Heart right ventricle (tissue), 16 donors: ENCODE measurements at regions not wholly inside any gene's neighbourhood (a gene's known extent, or its start where the extent isn't known, plus 50 kb on each side); places are given as distances from the start of the nearest gene placed in this dataset.

ENCODE experiments used
- ATAC-seq, 8 donors: fragments of 200-7000 bp; cut with Tn5 transposase; one replicate each; pipeline ENCODE4 v1.9.1; 2020; ENCODE audit warnings: mild to moderate bottlenecking in 8 of 8, moderate library complexity in 8 of 8, moderate number of reproducible peaks in 1 of 8
- DNase-seq, 2 donors: peaks; one replicate each; pipeline ENCODE4 v3.0.0-alpha.2; 2020
- H3K27ac ChIP-seq, 10 donors: fragments of 200-600 bp; sonication (generic) in 2 of 10; one replicate each; pipeline versions ENCODE4 v1.5.0 to v1.8.0; 2020 to 2022; ENCODE audit warnings: mild to moderate bottlenecking in 3 of 10
- H3K27me3 ChIP-seq, 7 donors: fragments of 200-600 bp; one replicate each; pipeline ENCODE4 v1.8.0; 2021 to 2022; ENCODE audit warnings: mild to moderate bottlenecking in 2 of 7
- H3K36me3 ChIP-seq, 9 donors: fragments of 200-600 bp; sonication (generic) in 1 of 9; one replicate each; pipeline versions ENCODE4 v1.5.0 to v1.8.0; 2020 to 2022; ENCODE audit warnings: mild to moderate bottlenecking in 2 of 9
- H3K4me1 ChIP-seq, 9 donors: fragments of 200-600 bp; sonication (generic) in 1 of 9; one replicate each; pipeline versions ENCODE4 v1.5.0 to v1.8.0; 2020 to 2022; ENCODE audit warnings: mild to moderate bottlenecking in 4 of 9
- H3K4me3 ChIP-seq, 10 donors: fragments of 200-600 bp; sonication (generic) in 2 of 10; one replicate each; pipeline versions ENCODE4 v1.5.0 to v1.8.0; 2020 to 2022; ENCODE audit warnings: mild to moderate bottlenecking in 7 of 10, moderate library complexity in 2 of 10
- H3K9me3 ChIP-seq, 11 donors: fragments of 200-600 bp in 10 of 11; sonication (generic) in 2 of 11; one replicate each; pipeline versions ENCODE4 v1.5.0 to v1.8.0; 2013 to 2022; ENCODE audit warnings: mild to moderate bottlenecking in 2 of 11, control low read depth in 1 of 11, moderate library complexity in 1 of 11
- WGBS, 2 donors: extraction: QIAGEN DNeasy Blood & Tissue Kit; methylation state at CpG; one replicate each; pipeline ENCODE4 v1.1.7; 2013; ENCODE audit warnings: inconsistent platforms in 1 of 2; 5-methylcytosine and 5-hydroxymethylcytosine counted together
- intact Hi-C, 10 donors: fragments of 100-400 bp; cut with DNase I; formaldehyde crosslinking; loops; one replicate each; pipeline versions ENCODE4 v1.11.1 to v1.14.2; 2022
- TF ChIP-seq, protein P1 (sequence below), 9 donors: fragments of 200-600 bp; sonication (generic) in 2 of 9; IDR thresholded peaks; one replicate each; pipeline versions ENCODE4 v1.5.0 to v1.8.0; 2021 to 2022; ENCODE audit warnings: antibody characterized with exemption in 9 of 9, mild to moderate bottlenecking in 5 of 9, moderate library complexity in 1 of 9
- donor health status: Arrhythmogenic right ventricular cardiomyopathy.
- donor health status: ischemic (EF 13 %, LVEDD 7.1; RV severe dilation, severe dysfunction).
- donor health status: healthy with polysubstance abuse.
- donor health status: DM: no; HTN: yes; CAD: no.
- donor health status: DM: no; HTN: no; CAD: no.
- donor health status: ischemic (EF 25% LVEDD 6.9; RV normal size, moderate dysfunction).
- donor health status: ischemic (EF 25% LVEDD 5.7; RV mildly dilated, moderate dysfunction).
- donor health status: healthy.
- donor health status: DM: yes; HTN: yes; CAD: no.
- donor health status: Ischemic cardiomyopathy.
- donor health status: ischemic (EF 35%, LVEDD 5.7; RV mildly dilated, moderate dysfunction).
- donor health status: nonischemic (EF 11% LVEDD 7.7; RV severe dilation, severe dysfunction).
- donor health status: DM: yes; HTN: yes; CAD: no.
- donor health status: PGD.
- donor health status: ischemic (EF 29% LVEDD 5.4; RV normal size, mild dysfunction).
- donor health status: nonischemic (EF 23%, LVEDD 6.1; RV moderate dilation, normal function).

DNA sequence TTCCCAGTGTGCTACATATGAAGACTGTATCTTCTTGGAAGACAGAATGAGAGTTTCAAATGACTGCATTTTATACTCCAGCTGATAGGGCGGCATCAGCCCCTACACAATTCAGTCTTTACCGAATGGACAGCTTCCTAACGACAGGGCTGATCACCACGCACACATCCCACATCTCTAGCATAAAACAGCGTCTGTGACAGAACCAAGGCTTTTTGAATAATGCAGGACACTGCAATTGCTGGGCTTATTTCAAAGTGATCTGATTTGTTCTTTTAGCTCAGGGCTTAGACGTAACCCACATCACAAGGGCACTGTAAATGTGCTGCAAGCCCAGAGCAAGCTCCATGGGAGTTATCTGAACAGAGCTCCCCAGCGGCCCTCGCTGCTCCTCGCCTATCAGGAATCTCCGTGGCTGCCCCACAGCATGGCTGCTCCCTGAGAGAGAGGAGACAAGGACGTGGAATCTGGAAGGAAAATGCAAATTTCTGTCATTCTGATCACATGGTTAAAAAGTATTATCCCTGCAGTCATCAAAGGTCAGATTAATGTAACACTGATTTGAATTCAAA is 158.5 kb upstream of the ALKAL2 start:
- TF ChIP-seq, protein P1, sequence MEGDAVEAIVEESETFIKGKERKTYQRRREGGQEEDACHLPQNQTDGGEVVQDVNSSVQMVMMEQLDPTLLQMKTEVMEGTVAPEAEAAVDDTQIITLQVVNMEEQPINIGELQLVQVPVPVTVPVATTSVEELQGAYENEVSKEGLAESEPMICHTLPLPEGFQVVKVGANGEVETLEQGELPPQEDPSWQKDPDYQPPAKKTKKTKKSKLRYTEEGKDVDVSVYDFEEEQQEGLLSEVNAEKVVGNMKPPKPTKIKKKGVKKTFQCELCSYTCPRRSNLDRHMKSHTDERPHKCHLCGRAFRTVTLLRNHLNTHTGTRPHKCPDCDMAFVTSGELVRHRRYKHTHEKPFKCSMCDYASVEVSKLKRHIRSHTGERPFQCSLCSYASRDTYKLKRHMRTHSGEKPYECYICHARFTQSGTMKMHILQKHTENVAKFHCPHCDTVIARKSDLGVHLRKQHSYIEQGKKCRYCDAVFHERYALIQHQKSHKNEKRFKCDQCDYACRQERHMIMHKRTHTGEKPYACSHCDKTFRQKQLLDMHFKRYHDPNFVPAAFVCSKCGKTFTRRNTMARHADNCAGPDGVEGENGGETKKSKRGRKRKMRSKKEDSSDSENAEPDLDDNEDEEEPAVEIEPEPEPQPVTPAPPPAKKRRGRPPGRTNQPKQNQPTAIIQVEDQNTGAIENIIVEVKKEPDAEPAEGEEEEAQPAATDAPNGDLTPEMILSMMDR (IDR thresholded peaks at IDR 0.05) = no peak
- intact Hi-C loops = no loop called here
- H3K27me3 ChIP-seq = peaks cover 0 to 40% (median 17%) of the 10 kb centered on the region in 7 donors

DNA sequence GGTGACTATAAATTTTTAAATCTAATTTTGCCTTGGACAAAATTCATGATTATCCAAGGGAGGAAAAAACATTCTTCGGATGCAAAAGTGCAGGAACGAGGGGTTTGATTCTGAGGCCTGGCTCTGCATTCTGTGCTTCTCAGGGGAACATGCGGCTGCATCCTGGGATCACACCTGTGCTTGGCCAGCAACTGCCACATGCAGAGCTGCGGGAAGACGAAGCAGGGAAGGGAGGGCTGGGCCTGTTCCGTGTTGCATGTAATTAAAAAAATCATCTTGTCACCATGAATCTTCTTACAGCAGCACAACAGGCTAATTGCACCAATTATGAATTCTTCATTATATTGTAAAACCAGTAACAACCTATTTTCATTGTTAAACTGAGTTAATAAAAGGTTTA is 158.0 kb upstream of the ALKAL2 start:
- WGBS, 2 donors = 77 to 86% methylated on average over 6 of the region's 6 CpGs
- no peak overlapping the region for H3K27ac ChIP-seq
- H3K36me3 ChIP-seq = no peaks in the 10 kb centered on the region
- peaks cover 0 to 40% (median 19%) of the 10 kb centered on the region in 7 donors for H3K27me3 ChIP-seq
- DNase-seq (no peak), ATAC-seq (no peak)
- TF ChIP-seq, protein P1 (IDR thresholded peaks at IDR 0.05) = no peak
- intact Hi-C loops = no loop called here
- no peak overlapping the region for H3K4me3 ChIP-seq
- no peaks in the 10 kb centered on the region for H3K4me1 ChIP-seq
- no peaks in the 10 kb centered on the region for H3K9me3 ChIP-seq

More for the DNA sequence above, 158.5 kb upstream of the ALKAL2 start:
- WGBS, 2 donors = 37 to 38% methylated on average over 11 of the region's 11 CpGs
- H3K36me3 ChIP-seq = no peaks in the 10 kb centered on the region
- no peak overlapping the region for H3K27ac ChIP-seq
- no peaks in the 10 kb centered on the region for H3K9me3 ChIP-seq
- ATAC-seq = no peak
- H3K4me3 ChIP-seq = no peak overlapping the region
- H3K4me1 ChIP-seq = no peaks in the 10 kb centered on the region
- no peak for DNase-seq

DNA sequence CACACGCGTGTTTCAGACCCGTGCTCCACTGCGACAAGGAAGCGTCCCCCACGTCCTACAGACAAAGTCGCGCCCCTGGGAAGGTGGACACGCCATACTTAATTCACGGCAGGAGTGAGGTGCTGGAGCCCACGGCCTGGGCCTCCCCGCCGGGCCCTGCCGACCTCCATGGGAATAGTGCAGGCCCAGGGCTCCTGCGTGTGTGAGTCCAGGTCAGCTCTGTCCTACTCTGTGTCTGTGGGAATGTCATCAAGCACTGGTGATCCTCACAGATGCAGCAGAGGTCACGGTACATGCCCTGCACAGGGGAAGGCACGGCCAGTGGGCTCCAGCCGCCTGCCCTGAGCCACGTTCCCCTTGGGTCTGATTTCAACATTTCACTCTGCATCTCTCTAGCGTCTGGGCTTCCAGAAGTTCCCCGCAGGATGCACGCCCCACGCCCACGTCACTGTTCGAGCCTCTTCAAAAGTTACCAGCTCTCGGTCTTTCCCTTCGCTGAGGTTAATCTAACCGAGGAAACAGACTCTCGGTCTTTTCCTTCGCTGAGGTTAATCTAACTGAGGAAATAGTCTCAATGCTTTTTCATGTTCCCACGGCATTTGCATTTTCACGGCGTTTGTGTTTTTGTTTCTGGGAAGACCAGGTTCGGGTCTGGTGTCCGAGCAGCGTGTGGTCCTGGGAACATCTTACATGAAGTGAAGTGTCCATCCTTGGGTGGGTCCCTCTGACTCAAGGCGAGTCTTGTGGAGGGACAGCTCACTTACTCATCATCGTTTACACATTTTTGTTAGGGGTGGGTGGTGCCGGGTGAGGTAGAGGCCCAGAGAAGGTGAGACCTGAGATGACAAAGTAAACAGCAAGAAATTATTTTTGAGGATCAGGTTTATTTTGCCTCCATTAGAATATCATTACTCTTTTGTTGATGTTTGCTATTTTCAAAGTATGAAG is 157.3 kb upstream of the ALKAL2 start:
- H3K4me1 ChIP-seq = no peaks in the 10 kb centered on the region
- TF ChIP-seq, protein P1 (IDR thresholded peaks at IDR 0.05) = no peak
- no peaks in the 10 kb centered on the region for H3K9me3 ChIP-seq
- ATAC-seq = no peak
- peaks cover 0 to 40% (median 20%) of the 10 kb centered on the region in 7 donors for H3K27me3 ChIP-seq
- no peak overlapping the region for H3K27ac ChIP-seq
- intact Hi-C loops = no loop called here
- H3K36me3 ChIP-seq = no peaks in the 10 kb centered on the region
- no peak overlapping the region for H3K4me3 ChIP-seq
- 88 to 90% methylated on average over 39 of the region's 39 CpGs for WGBS, 2 donors
- no peak for DNase-seq

DNA sequence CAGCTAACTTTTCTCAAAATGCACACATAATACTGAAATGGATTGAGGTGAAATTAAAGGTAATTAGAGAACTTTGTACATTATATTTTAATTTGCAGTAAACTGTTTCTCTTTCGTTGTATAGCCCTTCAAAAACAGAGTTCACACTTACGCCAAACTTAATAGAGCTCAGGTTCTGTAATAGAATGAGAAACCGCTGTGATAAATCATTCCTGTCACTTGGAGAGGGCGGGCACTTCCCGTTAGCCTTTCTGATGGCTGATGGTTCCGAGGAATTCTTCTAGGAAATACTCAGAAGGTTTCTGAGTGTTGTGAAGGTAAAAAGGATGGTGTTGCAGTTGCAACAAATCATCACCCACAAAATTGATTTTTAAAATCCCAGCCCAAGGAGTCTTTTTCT is 155.8 kb upstream of the ALKAL2 start:
- ATAC-seq (no peak), DNase-seq (no peak)
- Histone ChIP-seq H3K4me1 (no peaks in the 10 kb centered on the region), H3K27ac (no peak overlapping the region), H3K27me3 (peaks cover 0 to 37% (median 22%) of the 10 kb centered on the region in 7 donors), H3K36me3 (no peaks in the 10 kb centered on the region), H3K9me3 (no peaks in the 10 kb centered on the region), H3K4me3 (no peak overlapping the region)
- TF ChIP-seq, protein P1 (IDR thresholded peaks at IDR 0.05) = no peak
- 66 to 78% methylated on average over 6 of the region's 6 CpGs for WGBS, 2 donors
- intact Hi-C loops = no loop called here
